ENCODE measurements at regions not wholly inside any gene's neighbourhood (a gene's known extent, or its start where the extent isn't known, plus 50 kb on each side); places are given as distances from the start of the nearest gene placed in this dataset.

GRCh38 chr9:14389657-14390056, 75.7 kb upstream of the NFIB start:
- no peak for ATAC-seq (replicated peaks in 1 of 4)
- Histone ChIP-seq H3K9me3 (no peaks in the 10 kb centered on the region), H3K36me3 (ENCODE audit: control insufficient read depth in 2 of 2, extremely low read depth in 1 of 2, insufficient read depth in 1 of 2, low read length in 1 of 2) (no peaks in the 10 kb centered on the region), H3K4me3 (ENCODE audit: control insufficient read depth in 1 of 2, extremely low read depth in 1 of 2, low read length in 1 of 2) (no peak overlapping the region), H3K27ac (ENCODE audit: low read length) (no peak overlapping the region), H3K27me3 (replicated peaks in 1 of 2; ENCODE audit: control insufficient read depth in 2 of 2, extremely low read depth in 1 of 2, insufficient read depth in 2 of 2, low read length in 1 of 2) (no peaks in the 10 kb centered on the region), H3K4me1 (ENCODE audit: control insufficient read depth in 1 of 2, extremely low read depth in 1 of 2, insufficient read depth in 2 of 2, low read length in 2 of 2) (no peaks in the 10 kb centered on the region)
- whole genome bisulfite sequencing (ENCODE audit: insufficient coverage) = no CpG with 5 or more reads among the region's 2 CpGs
- CTCF ChIA-PET = no interaction called here
- H3K9me3 Mint-ChIP-seq = peaks cover 0 to 8% (median 3%) of the 10 kb centered on the region in 3 donors
- no peak overlapping the region for H3K4me3 Mint-ChIP-seq
- POLR2A ChIA-PET = no interaction called here
- no peaks in the 10 kb centered on the region for H3K36me3 Mint-ChIP-seq
- peaks cover 3 to 12% of the 10 kb centered on the region in 2 donors for H3K27me3 Mint-ChIP-seq
- no peak for DNase-seq
- no peak overlapping the region for H3K27ac Mint-ChIP-seq
- H3K4me1 Mint-ChIP-seq = no peaks in the 10 kb centered on the region

GRCh38 chr9:14389146-14389545, 75.2 kb upstream of the NFIB start:
- POLR2A ChIA-PET = no interaction called here
- no peak overlapping the region for H3K27ac Mint-ChIP-seq

GRCh38 chr9:14383773-14384172, 69.8 kb upstream of the NFIB start:
- no peak overlapping the region for H3K4me3 ChIP-seq (ENCODE audit: control insufficient read depth in 1 of 2, extremely low read depth in 1 of 2, low read length in 1 of 2)
- WGBS (ENCODE audit: insufficient coverage) = 93% methylated on average over 8 of the region's 12 CpGs
- H3K4me1 ChIP-seq (ENCODE audit: control insufficient read depth in 1 of 2, extremely low read depth in 1 of 2, insufficient read depth in 2 of 2, low read length in 2 of 2) = no peaks in the 10 kb centered on the region
- no peaks in the 10 kb centered on the region for H3K36me3 ChIP-seq (ENCODE audit: control insufficient read depth in 2 of 2, extremely low read depth in 1 of 2, insufficient read depth in 1 of 2, low read length in 1 of 2)
- Mint-ChIP-seq H3K27ac (no peak overlapping the region), H3K27me3 (peaks cover 3 to 12% of the 10 kb centered on the region in 2 donors), H3K4me3 (no peak overlapping the region), H3K36me3 (no peaks in the 10 kb centered on the region), H3K9me3 (no peaks in the 10 kb centered on the region), H3K4me1 (no peaks in the 10 kb centered on the region)
- no peak overlapping the region for H3K27ac ChIP-seq (ENCODE audit: low read length)
- no peaks in the 10 kb centered on the region for H3K9me3 ChIP-seq
- POLR2A ChIA-PET = no interaction called here
- no peaks in the 10 kb centered on the region for H3K27me3 ChIP-seq (replicated peaks in 1 of 2; ENCODE audit: control insufficient read depth in 2 of 2, extremely low read depth in 1 of 2, insufficient read depth in 2 of 2, low read length in 1 of 2)
- CTCF ChIA-PET = no interaction called here
- no peak for DNase-seq
- no peak for ATAC-seq (replicated peaks in 1 of 4)

More at GRCh38 chr9:14389146-14389545, 75.2 kb upstream of the NFIB start:
- Histone ChIP-seq H3K4me1 (ENCODE audit: control insufficient read depth in 1 of 2, extremely low read depth in 1 of 2, insufficient read depth in 2 of 2, low read length in 2 of 2) (no peaks in the 10 kb centered on the region), H3K36me3 (ENCODE audit: control insufficient read depth in 2 of 2, extremely low read depth in 1 of 2, insufficient read depth in 1 of 2, low read length in 1 of 2) (no peaks in the 10 kb centered on the region), H3K27ac (ENCODE audit: low read length) (no peak overlapping the region), H3K27me3 (replicated peaks in 1 of 2; ENCODE audit: control insufficient read depth in 2 of 2, extremely low read depth in 1 of 2, insufficient read depth in 2 of 2, low read length in 1 of 2) (no peaks in the 10 kb centered on the region), H3K9me3 (no peaks in the 10 kb centered on the region), H3K4me3 (ENCODE audit: control insufficient read depth in 1 of 2, extremely low read depth in 1 of 2, low read length in 1 of 2) (no peak overlapping the region)
- DNase-seq (no peak), ATAC-seq (replicated peaks in 1 of 4) (no peak)
- Mint-ChIP-seq H3K4me1 (no peaks in the 10 kb centered on the region), H3K4me3 (no peak overlapping the region), H3K9me3 (peaks cover 0 to 6% (median 3%) of the 10 kb centered on the region in 3 donors), H3K27me3 (peaks cover 3 to 12% of the 10 kb centered on the region in 2 donors), H3K36me3 (no peaks in the 10 kb centered on the region)
- CTCF ChIA-PET = no interaction called here
- no CpG with 5 or more reads among the region's 1 CpG for WGBS (ENCODE audit: insufficient coverage)

- no peak for DNase-seq
- Mint-ChIP-seq H3K27ac (no peak overlapping the region), H3K9me3 (no peaks in the 10 kb centered on the region), H3K4me3 (no peak overlapping the region), H3K27me3 (peaks cover 3 to 12% of the 10 kb centered on the region in 2 donors), H3K4me1 (no peaks in the 10 kb centered on the region), H3K36me3 (no peaks in the 10 kb centered on the region)
- 0% methylated on average over 1 of the region's 2 CpGs for WGBS (ENCODE audit: insufficient coverage)
- Histone ChIP-seq H3K36me3 (ENCODE audit: control insufficient read depth in 2 of 2, extremely low read depth in 1 of 2, insufficient read depth in 1 of 2, low read length in 1 of 2) (no peaks in the 10 kb centered on the region), H3K27me3 (replicated peaks in 1 of 2; ENCODE audit: control insufficient read depth in 2 of 2, extremely low read depth in 1 of 2, insufficient read depth in 2 of 2, low read length in 1 of 2) (no peaks in the 10 kb centered on the region), H3K9me3 (no peaks in the 10 kb centered on the region), H3K4me3 (ENCODE audit: control insufficient read depth in 1 of 2, extremely low read depth in 1 of 2, low read length in 1 of 2) (no peak overlapping the region), H3K27ac (ENCODE audit: low read length) (no peak overlapping the region), H3K4me1 (ENCODE audit: control insufficient read depth in 1 of 2, extremely low read depth in 1 of 2, insufficient read depth in 2 of 2, low read length in 2 of 2) (no peaks in the 10 kb centered on the region)
- POLR2A ChIA-PET = no interaction called here
- CTCF ChIA-PET = interaction anchor here in 1 of 2 donors (1.5 kb wide), 1 partner anchor 31 kb away, joined by 4 read pairs; no protein-coding TSS in a partner anchor
- ATAC-seq (replicated peaks in 1 of 4) = no peak
Observed at GRCh38 chr9:14383294-14383693, 69.4 kb upstream of the NFIB start.

- Mint-ChIP-seq H3K4me3 (no peak overlapping the region), H3K4me1 (no peaks in the 10 kb centered on the region), H3K27ac (no peak overlapping the region), H3K27me3 (peaks cover 0 to 3% of the 10 kb centered on the region in 2 donors), H3K36me3 (no peaks in the 10 kb centered on the region), H3K9me3 (no peaks in the 10 kb centered on the region)
- ATAC-seq (replicated peaks in 1 of 4) (no peak), DNase-seq (no peak)
- Histone ChIP-seq H3K4me3 (ENCODE audit: control insufficient read depth in 1 of 2, extremely low read depth in 1 of 2, low read length in 1 of 2) (no peak overlapping the region), H3K27me3 (replicated peaks in 1 of 2; ENCODE audit: control insufficient read depth in 2 of 2, extremely low read depth in 1 of 2, insufficient read depth in 2 of 2, low read length in 1 of 2) (no peaks in the 10 kb centered on the region), H3K9me3 (no peaks in the 10 kb centered on the region), H3K4me1 (ENCODE audit: control insufficient read depth in 1 of 2, extremely low read depth in 1 of 2, insufficient read depth in 2 of 2, low read length in 2 of 2) (no peaks in the 10 kb centered on the region), H3K27ac (ENCODE audit: low read length) (no peak overlapping the region), H3K36me3 (ENCODE audit: control insufficient read depth in 2 of 2, extremely low read depth in 1 of 2, insufficient read depth in 1 of 2, low read length in 1 of 2) (no peaks in the 10 kb centered on the region)
- ChIA-PET POLR2A (no interaction called here), CTCF (no interaction called here)
- no CpG with 5 or more reads among the region's 3 CpGs for WGBS (ENCODE audit: insufficient coverage)
Observed at GRCh38 chr9:14380061-14380836, 66.3 kb upstream of the NFIB start.

- ChIA-PET CTCF (no interaction called here), POLR2A (interaction anchor here in 1 of 2 donors (0.6 kb wide), 1 partner anchor 1603 kb away, joined by 3 read pairs; no protein-coding TSS in a partner anchor)
- H3K36me3 Mint-ChIP-seq = no peaks in the 10 kb centered on the region
- Histone ChIP-seq H3K27me3 (replicated peaks in 1 of 2; ENCODE audit: control insufficient read depth in 2 of 2, extremely low read depth in 1 of 2, insufficient read depth in 2 of 2, low read length in 1 of 2) (no peaks in the 10 kb centered on the region), H3K9me3 (no peaks in the 10 kb centered on the region), H3K36me3 (ENCODE audit: control insufficient read depth in 2 of 2, extremely low read depth in 1 of 2, insufficient read depth in 1 of 2, low read length in 1 of 2) (no peaks in the 10 kb centered on the region), H3K4me1 (ENCODE audit: control insufficient read depth in 1 of 2, extremely low read depth in 1 of 2, insufficient read depth in 2 of 2, low read length in 2 of 2) (no peaks in the 10 kb centered on the region), H3K4me3 (ENCODE audit: control insufficient read depth in 1 of 2, extremely low read depth in 1 of 2, low read length in 1 of 2) (no peak overlapping the region), H3K27ac (ENCODE audit: low read length) (no peak overlapping the region)
- ATAC-seq (replicated peaks in 1 of 4) = no peak
- WGBS (ENCODE audit: insufficient coverage) = no CpG with 5 or more reads among the region's 4 CpGs
- H3K4me1 Mint-ChIP-seq = no peaks in the 10 kb centered on the region
- H3K9me3 Mint-ChIP-seq = no peaks in the 10 kb centered on the region
- peaks cover 0 to 3% of the 10 kb centered on the region in 2 donors for H3K27me3 Mint-ChIP-seq
- H3K4me3 Mint-ChIP-seq = no peak overlapping the region
- no peak overlapping the region for H3K27ac Mint-ChIP-seq
- no peak for DNase-seq
Observed at GRCh38 chr9:14379280-14379679, 65.3 kb upstream of the NFIB start.
